ENCODE measurements at regions not wholly inside any gene's neighbourhood (a gene's known extent, or its start where the extent isn't known, plus 50 kb on each side); places are given as distances from the start of the nearest gene placed in this dataset.
A peak's percentile ranks its signal among the peaks of the same experiment; 100 is the strongest.

- Histone ChIP-seq H2AFZ (ENCODE audit: low read length) (no peak overlapping the region), H3K36me3 (ENCODE audit: insufficient read depth, low read length) (no peaks in the 10 kb centered on the region), H3K4me3 (ENCODE audit: insufficient read depth, low read length) (no peak overlapping the region), H3K4me2 (ENCODE audit: insufficient read depth, low read length) (peak overlapping the region; percentile 14), H3K27ac (ENCODE audit: low read depth, low read length) (peak overlapping the region; percentile 38), H3K9me3 (ENCODE audit: low read depth, low read length) (no peaks in the 10 kb centered on the region), H3K4me1 (ENCODE audit: insufficient read depth, low read length) (peaks cover 23% of the 10 kb centered on the region), H3K27me3 (ENCODE audit: insufficient read depth, low read length) (peaks cover 16% of the 10 kb centered on the region), H3K79me2 (ENCODE audit: insufficient read depth, low read length) (no peaks in the 10 kb centered on the region), H4K20me1 (ENCODE audit: insufficient read depth, low read length) (no peaks in the 10 kb centered on the region)
- TF ChIP-seq, protein P1, sequence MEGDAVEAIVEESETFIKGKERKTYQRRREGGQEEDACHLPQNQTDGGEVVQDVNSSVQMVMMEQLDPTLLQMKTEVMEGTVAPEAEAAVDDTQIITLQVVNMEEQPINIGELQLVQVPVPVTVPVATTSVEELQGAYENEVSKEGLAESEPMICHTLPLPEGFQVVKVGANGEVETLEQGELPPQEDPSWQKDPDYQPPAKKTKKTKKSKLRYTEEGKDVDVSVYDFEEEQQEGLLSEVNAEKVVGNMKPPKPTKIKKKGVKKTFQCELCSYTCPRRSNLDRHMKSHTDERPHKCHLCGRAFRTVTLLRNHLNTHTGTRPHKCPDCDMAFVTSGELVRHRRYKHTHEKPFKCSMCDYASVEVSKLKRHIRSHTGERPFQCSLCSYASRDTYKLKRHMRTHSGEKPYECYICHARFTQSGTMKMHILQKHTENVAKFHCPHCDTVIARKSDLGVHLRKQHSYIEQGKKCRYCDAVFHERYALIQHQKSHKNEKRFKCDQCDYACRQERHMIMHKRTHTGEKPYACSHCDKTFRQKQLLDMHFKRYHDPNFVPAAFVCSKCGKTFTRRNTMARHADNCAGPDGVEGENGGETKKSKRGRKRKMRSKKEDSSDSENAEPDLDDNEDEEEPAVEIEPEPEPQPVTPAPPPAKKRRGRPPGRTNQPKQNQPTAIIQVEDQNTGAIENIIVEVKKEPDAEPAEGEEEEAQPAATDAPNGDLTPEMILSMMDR (IDR thresholded peaks at IDR 0.05; ENCODE audit: extremely low read depth, low read depth, low read length), result no peak
- peak; percentile 91 for DNase-seq (ENCODE audit: insufficient read length, low spot score, missing footprints)
These were observed 144.3 kb upstream of the PELI1 start for GRCh38 chr2:64288321-64289193.

DNA sequence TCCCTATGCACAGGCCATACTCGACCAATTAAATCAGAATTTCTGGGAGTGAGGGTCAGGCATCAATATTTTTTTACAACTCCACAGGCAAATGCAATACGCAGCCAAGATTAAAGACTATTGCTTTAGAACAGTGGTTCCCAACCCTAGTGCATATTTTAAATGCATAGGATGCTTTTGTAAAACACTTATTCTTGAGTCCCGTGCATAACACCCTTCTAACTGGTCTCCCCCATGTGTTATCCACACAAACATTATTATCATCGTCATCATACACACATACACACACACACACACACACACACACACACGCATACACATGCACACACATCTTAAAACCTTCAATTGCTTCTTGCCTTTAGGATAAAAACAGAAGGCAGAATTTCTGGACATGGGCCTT is 145.0 kb upstream of the PELI1 start:
- Histone ChIP-seq H4K20me1 (ENCODE audit: insufficient read depth, low read length) (no peaks in the 10 kb centered on the region), H3K4me3 (ENCODE audit: insufficient read depth, low read length) (no peak overlapping the region), H3K4me2 (ENCODE audit: insufficient read depth, low read length) (no peak overlapping the region), H3K79me2 (ENCODE audit: insufficient read depth, low read length) (no peaks in the 10 kb centered on the region), H3K27ac (ENCODE audit: low read depth, low read length) (peak overlapping the region; percentile 38), H3K9me3 (ENCODE audit: low read depth, low read length) (no peaks in the 10 kb centered on the region), H3K36me3 (ENCODE audit: insufficient read depth, low read length) (no peaks in the 10 kb centered on the region), H3K27me3 (ENCODE audit: insufficient read depth, low read length) (peaks cover 16% of the 10 kb centered on the region), H3K4me1 (ENCODE audit: insufficient read depth, low read length) (peaks cover 23% of the 10 kb centered on the region), H2AFZ (ENCODE audit: low read length) (no peak overlapping the region)
- DNase-seq (ENCODE audit: insufficient read length, low spot score, missing footprints), result no peak
- TF ChIP-seq, protein P1 (IDR thresholded peaks at IDR 0.05; ENCODE audit: extremely low read depth, low read depth, low read length), result no peak

GRCh38 chr2:64289737-64290136 is 145.5 kb upstream of the PELI1 start:
- DNase-seq (ENCODE audit: insufficient read length, low spot score, missing footprints), result no peak
- H4K20me1 ChIP-seq (ENCODE audit: insufficient read depth, low read length), result no peaks in the 10 kb centered on the region
- no peak overlapping the region for H2AFZ ChIP-seq (ENCODE audit: low read length)
- H3K9me3 ChIP-seq (ENCODE audit: low read depth, low read length), result no peaks in the 10 kb centered on the region
- peaks cover 12% of the 10 kb centered on the region for H3K27me3 ChIP-seq (ENCODE audit: insufficient read depth, low read length)
- no peaks in the 10 kb centered on the region for H3K79me2 ChIP-seq (ENCODE audit: insufficient read depth, low read length)
- no peak overlapping the region for H3K27ac ChIP-seq (ENCODE audit: low read depth, low read length)
- no peak overlapping the region for H3K4me3 ChIP-seq (ENCODE audit: insufficient read depth, low read length)
- H3K4me2 ChIP-seq (ENCODE audit: insufficient read depth, low read length), result no peak overlapping the region
- H3K4me1 ChIP-seq (ENCODE audit: insufficient read depth, low read length), result peaks cover 23% of the 10 kb centered on the region
- TF ChIP-seq, protein P1 (IDR thresholded peaks at IDR 0.05; ENCODE audit: extremely low read depth, low read depth, low read length), result no peak
- H3K36me3 ChIP-seq (ENCODE audit: insufficient read depth, low read length), result no peaks in the 10 kb centered on the region

DNA sequence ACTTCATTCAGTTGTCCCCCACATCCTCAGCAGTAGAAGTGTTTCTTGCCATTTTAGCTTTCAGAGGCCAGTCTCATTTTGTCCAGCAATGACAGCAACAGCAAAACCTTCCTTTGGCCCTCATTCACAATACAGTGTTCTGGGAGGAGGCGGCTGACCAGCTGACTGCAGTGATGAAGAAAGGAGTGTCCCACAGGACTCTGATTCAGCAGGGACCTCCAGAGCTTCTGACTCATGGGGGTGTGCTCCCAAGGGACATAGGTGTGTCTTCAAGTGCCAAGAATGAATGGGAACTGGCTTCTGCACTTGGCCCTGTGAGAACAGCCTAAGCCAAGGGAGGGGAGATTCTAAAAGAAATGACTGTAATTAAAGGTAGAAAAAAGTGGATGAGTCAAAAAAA is 147.0 kb upstream of the PELI1 start:
- Histone ChIP-seq H3K4me1 (ENCODE audit: insufficient read depth, low read length) (peaks cover 23% of the 10 kb centered on the region), H3K4me2 (ENCODE audit: insufficient read depth, low read length) (peak overlapping the region; percentile 17)
- DNase-seq (ENCODE audit: insufficient read length, low spot score, missing footprints), result peak; percentile 85

More for the DNA sequence above, 147.0 kb upstream of the PELI1 start:
- Histone ChIP-seq H2AFZ (ENCODE audit: low read length) (no peak overlapping the region), H3K79me2 (ENCODE audit: insufficient read depth, low read length) (no peaks in the 10 kb centered on the region), H4K20me1 (ENCODE audit: insufficient read depth, low read length) (no peaks in the 10 kb centered on the region), H3K4me3 (ENCODE audit: insufficient read depth, low read length) (no peak overlapping the region), H3K27ac (ENCODE audit: low read depth, low read length) (peak overlapping the region; percentile 23), H3K9me3 (ENCODE audit: low read depth, low read length) (no peaks in the 10 kb centered on the region), H3K27me3 (ENCODE audit: insufficient read depth, low read length) (peaks cover 13% of the 10 kb centered on the region), H3K36me3 (ENCODE audit: insufficient read depth, low read length) (no peaks in the 10 kb centered on the region)
- TF ChIP-seq, protein P1 (IDR thresholded peaks at IDR 0.05; ENCODE audit: extremely low read depth, low read depth, low read length), result no peak

Measured in osteoblast (primary cell).